GM11168 (cell line): ENCODE measurements at regions not wholly inside any gene's neighbourhood (a gene's known extent, or its start where the extent isn't known, plus 50 kb on each side); places are given as distances from the start of the nearest gene placed in this dataset.
"Not testable (repeated sequence)": the region's sequence is repeated elsewhere in the genome, so short reads cannot be mapped to it uniquely, and the experiment has no call there.

Experiments used
- in situ Hi-C: fragments of 300-500 bp; cut with MboI; formaldehyde crosslinking; loops from one replicate; pipeline ENCODE4 v1.12.0; 2022; ENCODE audit warnings: low sequenced_read_pairs; ENCODE audit not compliant: unreplicated experiment

DNA sequence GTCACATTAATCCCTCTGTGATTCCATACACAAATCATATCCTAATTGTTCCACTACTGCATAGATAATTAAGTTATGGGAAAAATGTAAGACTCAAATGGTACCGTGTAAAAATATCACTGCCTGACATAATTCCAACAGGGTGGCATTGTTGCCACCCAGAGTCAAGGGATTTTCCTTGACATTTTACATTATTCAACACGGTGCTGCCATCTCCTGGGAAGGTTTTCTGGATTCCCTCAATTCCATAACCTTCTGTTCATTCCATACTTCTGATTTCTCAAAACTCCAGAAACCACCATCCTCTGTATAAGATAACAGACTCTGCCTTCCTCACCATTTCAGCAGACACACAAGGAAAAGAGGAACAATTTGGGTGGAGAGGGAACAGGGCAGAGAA, 495.9 kb downstream of the XPNPEP1 start:
- in situ Hi-C loops, result no loop called here

DNA sequence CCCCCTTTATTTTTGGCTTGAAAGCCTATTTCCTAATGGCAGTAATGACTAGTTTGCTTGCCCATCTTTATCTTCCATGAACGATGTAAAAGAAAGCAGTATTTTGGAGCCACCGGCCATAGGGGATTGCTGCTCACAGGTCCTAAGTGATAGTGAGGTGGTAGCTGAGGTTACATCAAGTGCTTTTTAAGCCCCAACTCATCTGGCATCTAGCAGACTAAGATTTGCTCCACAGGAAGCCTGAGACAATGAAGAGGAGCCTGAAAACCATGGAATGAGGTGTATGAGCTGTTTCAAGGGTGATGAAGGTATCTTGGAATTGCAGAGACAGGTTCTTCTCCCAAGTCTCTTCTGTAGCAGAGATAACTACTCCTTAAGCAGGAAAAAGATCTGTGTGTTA, 496.3 kb downstream of the XPNPEP1 start:
- in situ Hi-C loops, result no loop called here

DNA sequence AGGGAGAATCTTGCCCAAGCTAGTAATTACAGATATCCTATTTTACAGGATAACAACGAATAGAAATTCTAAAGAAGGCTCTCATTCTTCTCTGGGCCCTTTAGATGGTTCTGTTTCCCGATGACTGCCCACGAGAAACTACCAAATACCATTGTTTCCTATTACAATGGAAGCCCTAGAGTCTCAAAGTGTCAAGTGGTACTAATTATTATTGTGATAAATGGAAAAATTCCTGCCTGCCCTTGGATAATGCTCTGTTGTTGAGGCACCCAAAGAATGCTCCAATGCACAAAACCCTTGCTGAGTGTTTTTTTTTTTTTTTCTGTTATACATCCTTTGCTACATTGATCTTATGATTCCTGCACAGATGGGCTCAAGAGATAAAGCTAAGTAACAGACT, 504.5 kb downstream of the XPNPEP1 start:
- in situ Hi-C loops, result no loop called here

DNA sequence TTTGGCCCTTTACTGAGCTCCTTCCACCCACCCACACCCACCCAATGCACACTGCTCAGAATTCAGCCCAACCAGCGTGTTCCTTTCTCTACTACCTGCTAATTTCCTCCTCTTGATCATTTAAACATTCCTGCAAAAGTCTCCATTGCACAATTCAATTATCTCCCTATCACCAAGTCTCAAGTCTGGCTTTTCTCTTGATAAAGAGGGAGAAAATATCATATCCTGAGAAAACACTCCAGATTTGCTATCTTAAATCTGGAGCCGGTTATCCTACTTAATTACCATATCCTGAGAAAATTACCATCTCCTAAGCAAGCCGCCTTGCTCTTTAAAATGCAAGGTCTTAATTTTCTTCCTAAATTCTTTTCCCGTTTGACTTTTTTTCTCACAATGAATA, 505.5 kb downstream of the XPNPEP1 start:
- in situ Hi-C loops, result no loop called here

DNA sequence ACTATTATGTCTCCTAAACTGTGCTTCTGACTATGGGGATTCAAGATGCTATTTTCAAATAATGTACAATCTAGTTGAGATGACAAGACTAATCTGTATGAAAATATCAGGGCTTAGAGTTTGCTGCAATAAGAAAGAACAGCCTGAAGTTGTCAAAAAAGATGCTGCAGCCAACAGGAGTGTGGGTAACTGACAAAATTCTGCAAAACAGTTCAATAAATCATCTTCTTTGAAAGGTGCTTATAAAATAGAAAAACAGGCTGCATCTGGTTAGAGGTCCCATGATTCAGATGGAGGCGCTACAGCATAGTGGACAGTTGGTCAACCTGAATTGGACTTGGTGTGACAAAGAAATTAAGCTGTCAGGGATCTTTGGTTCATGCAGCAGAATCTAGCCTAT, 511.0 kb downstream of the XPNPEP1 start:
- in situ Hi-C loops, result no loop called here

DNA sequence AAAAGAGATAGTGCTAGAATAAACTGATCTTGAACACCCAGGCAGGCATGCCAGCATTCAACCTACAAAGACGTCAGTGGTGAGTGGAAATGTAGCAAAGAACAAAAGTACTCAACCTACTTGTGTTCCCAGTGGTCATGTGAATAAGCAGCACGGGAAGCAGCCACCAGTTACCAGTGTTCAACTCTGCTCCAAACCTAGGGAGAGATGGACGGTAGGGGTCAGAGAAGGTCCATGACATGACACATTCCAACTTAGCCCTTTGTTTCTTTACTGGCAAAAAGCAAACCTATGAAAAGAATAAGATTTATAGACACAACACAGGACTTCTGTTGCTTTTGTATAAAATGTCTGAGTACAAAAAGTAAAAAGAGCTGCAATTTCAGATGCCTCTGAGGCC, 511.4 kb downstream of the XPNPEP1 start:
- in situ Hi-C loops, result no loop called here

DNA sequence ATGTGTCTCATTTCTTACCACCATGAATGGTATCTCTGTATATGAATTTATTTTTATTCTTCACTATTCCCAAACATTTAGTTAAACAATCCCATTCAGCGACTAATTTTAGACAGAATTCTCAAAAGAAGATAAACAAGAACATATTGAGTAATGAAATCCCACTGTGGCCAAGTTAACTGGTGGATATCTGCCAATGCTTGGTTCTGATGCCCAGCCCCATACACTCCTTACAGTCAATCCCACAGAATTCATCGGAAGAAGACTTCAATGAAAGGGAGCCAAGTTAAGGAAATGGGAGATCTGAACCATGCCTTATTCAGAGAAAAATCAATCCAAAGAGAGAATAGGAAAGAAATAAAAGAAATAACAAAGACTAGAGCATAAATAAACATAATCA, 518.0 kb downstream of the XPNPEP1 start:
- in situ Hi-C loops, result no loop called here

DNA sequence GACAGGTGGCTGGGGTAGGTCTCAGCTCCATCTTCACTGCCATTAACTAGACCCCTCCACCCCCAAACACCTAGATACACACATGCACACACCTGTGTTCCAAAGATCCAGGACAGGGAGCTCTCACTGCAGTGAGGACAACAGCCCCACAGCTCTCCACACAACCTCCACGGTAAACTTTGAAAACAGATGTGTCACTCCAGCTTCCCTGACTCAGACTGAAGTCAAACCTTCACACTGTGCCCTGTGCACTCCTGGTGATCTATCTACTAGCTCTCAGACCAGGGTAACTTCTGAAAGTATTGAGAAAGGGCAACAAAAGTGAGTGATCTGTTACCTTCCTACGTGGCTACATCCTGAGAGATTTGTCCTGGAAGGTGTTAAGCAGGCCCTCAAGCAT, 519.8 kb downstream of the XPNPEP1 start:
- in situ Hi-C loops, result no loop called here

DNA sequence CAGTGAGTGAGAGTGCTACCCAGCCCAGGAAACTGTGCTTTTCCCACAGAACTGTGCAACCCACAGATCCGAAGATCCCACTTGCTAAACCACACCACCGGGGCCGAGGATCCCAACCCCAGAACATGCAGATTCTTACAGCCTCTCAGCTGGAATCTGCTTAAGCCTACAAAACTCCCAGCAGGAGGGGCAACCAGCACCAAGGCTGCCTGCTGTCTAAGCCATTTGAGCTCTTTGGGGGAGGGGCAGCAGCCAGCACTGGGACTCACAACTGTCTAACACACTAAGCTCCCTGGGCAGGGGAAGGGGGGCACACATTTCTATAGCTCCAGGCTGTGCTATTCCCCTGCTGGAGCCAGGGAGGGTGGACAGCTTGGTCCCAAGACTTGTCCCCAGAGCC, 529.9 kb downstream of the XPNPEP1 start:
- in situ Hi-C loops, result no loop called here

DNA sequence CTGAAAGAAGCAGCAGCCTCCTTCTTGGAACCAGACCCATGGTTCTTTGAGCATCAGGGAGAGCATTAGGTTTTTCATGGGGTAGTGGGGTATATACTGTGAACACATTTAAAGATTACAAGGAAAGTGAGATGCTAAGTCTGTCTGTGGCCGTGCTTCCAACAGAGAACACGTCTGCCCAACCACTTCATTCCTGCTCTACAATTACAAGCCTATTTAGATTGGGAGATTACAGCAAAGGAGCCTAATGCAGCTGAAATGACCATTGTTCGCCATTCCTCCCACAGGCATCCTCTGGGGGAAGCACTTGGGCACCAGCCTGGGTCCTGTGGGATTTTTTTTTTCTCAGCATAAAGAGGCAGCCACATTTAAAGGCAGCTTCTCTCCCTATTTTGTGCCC, 536.4 kb downstream of the XPNPEP1 start:
- in situ Hi-C loops, result no loop called here

DNA sequence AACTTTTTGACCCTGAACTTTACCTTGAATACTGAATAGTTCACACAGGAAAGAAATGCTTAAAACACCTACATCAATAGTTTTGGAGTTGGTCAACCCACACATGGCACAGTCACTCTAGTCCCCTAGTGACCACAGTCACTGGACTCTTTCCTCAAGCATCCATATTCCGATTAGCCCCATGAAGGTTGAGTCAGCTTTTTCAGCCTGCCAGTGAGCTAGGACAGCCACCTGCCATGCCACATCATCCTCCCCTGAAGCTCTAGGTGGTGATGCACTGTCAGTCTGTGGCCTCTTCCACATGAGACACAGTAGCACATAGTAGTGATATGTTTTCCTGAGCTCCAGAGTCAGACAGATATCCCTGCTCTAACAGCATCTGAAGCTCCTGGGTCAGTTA, 537.2 kb downstream of the XPNPEP1 start:
- in situ Hi-C loops, result no loop called here

DNA sequence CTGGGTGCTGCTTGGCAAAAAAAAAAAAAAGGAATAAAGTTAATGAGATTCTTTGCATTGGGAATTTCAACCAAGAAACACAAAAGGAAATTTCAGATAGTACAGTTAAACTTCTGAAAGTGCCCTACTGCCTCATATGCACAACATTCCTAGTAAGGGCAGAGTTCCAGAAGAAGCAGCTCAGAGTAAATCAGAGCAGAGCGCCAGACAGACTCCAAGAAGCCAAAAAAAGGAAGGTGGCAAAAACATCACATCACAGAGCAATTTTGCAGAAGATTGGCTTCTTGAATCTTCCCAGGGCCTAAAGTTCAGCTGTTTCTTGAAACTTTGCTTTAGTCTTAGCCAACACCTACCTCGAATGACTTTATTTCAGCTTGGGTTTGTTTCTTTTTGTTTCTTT, 544.1 kb downstream of the XPNPEP1 start:
- in situ Hi-C loops, result no loop called here

DNA sequence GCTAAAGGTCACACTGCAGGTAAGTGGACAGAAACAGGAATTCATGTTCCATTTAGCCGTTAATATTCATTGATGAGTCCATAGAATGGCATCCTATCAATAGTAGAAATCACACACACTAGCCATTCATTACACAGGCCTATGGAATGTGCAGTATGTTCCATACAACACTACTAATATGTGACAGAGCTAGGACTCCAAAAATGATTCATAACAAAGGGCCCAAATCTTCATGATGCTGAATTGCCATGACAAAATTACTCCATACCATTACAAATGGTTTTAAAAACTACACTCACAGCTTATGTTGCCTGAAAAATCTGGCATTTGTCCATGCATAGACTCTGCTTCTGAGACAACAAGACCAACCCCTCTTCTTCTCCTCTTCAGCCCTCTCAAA, 549.1 kb downstream of the XPNPEP1 start:
- in situ Hi-C loops, result no loop called here

DNA sequence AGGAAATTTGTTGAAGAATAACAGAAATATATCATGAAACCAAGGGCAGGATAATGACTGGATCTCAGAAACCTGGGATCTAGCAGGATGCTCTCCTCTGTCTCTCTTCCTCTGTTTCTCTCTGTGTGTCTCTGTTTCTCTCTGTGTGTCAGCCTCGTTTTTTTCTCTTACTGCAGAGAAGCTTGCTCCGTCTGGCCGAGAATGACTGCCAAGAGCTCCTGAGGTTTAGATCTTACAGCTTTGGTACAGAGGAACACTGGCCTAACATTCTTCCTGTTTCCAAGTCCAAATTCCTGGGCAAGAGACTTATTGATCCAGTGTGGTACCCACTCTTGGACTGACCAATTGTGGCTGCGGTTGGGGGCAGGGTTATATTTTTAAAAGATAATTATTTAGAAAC, 564.0 kb downstream of the XPNPEP1 start:
- in situ Hi-C loops, result no loop called here

DNA sequence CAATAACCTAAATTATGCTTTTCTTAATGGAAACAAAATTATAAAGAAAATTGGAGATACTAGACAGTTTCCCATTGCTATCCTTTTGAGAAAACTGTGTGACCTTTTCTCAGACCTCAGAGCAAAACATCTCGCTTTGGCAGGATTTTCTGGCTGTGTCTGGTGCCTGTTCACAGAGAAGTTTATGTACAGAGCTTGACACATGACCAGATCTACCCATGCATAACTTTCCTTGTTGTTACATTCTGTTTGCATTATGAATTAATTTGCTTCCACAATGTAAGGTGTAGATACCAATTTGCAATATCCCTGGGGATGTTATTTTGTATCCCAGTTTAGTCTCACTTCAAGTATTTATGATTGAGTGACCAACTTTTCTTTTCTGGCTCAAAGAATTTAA, 565.0 kb downstream of the XPNPEP1 start:
- in situ Hi-C loops, result no loop called here

DNA sequence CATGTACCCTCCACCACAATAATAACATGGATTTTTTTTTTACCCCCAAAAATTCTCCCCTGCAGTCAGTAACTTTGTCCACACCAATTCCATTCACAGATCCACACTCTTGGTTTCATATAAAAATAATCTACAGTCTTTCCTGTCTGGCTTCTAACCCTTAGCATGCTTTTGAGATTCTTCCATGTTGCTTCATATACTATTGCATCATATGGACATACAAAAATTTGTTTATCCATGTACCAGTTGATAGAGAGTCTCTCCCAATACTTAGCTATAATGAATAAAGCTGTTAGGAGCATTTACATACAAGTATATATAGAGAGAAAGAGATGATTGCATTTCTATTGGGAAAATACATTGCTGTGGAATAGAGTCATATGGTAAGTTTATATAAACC, 575.0 kb downstream of the XPNPEP1 start:
- in situ Hi-C loops, result no loop called here

DNA sequence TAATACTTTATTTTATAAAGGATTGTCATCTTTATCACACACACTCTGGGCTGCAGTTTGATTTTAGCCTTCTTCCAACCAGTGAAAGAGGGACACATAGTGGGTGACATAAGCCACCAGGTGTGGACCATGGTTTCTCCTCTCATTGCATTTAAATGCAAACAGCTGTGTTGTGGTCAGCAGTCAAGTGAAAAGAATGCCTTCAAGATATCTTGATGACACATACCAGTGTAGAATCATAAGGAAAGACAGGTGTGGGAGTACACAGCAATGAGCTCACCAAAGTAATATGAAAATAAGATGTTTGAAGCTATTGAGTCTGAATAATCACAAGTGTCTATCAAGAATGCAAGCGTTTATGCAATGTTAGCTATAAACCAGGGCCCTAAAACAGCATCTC, 580.0 kb downstream of the XPNPEP1 start:
- in situ Hi-C loops, result no loop called here

DNA sequence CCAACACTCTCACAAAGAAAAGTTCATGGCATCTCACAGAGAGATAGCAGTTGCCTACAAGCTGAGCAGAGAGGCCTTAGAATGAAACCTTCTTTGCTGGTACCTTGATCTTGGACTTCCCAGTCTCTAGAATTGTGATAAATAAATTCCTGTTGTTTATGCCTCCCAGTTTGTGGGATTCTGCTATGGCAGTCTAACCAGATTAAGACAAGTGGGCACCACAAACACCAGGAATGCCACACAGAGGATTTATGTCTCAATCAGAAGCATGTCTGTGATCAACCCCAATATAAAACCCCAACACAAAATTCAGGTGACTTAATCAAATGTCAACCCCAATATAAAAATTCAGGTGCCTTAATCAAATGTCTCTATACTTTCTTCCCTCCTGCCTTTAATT, 581.3 kb downstream of the XPNPEP1 start:
- in situ Hi-C loops, result no loop called here

DNA sequence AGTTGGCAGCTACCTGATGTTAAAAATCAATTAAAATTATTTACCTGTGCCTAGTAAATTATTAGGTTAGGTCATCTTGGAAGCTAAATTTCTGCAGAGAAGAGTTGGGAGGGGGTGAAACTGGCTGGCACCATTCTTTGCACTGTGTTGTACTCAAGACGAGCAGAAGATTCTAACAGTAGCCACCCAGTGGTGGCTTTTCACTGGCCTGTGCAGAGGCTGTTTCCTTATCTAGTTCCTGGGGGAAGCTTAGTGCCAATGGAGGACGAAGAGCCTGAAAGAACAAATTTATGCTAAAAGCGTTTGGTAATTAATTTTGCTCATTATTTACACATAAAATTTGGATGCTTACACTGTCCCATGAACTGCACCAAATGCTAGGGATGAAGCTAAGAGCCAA, 595.3 kb downstream of the XPNPEP1 start:
- in situ Hi-C loops, result no loop called here

DNA sequence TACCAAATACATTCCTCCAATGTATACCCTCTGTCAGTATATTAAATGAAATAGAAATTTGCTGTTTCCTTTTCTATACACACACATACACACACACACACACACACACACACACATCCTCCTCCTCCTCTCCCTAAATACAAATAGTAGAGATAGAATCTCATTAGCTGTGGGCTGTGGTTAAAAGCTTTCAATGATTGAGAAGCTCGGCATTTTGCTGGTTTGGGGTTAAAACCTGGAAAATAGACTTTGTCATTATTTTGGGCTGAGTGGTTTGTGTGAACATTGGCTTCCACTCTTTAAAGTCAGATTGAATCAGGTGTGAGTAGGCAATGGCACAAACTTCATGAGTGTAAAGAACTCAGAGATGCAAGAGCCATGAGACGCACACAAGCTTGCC, 596.0 kb downstream of the XPNPEP1 start:
- in situ Hi-C loops, result no loop called here

DNA sequence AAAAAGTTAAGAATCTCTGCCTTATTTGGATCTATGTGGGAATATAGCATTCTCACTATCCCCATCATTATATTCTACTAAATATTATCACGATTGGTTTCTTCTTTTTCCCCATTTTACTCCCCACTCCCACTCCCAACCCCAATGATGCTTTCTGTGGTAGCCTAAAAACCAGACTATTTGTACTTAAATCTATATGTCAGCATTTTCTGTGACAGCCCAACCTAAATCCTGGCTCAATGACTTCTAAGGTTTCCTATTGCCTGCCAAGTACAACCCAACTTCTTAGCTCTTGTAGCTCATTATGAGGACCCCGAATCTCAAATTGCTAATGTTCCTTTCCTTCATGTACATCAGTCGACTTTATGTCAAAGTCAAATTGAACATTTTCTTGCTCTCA, 598.6 kb downstream of the XPNPEP1 start:
- in situ Hi-C loops, result no loop called here

DNA sequence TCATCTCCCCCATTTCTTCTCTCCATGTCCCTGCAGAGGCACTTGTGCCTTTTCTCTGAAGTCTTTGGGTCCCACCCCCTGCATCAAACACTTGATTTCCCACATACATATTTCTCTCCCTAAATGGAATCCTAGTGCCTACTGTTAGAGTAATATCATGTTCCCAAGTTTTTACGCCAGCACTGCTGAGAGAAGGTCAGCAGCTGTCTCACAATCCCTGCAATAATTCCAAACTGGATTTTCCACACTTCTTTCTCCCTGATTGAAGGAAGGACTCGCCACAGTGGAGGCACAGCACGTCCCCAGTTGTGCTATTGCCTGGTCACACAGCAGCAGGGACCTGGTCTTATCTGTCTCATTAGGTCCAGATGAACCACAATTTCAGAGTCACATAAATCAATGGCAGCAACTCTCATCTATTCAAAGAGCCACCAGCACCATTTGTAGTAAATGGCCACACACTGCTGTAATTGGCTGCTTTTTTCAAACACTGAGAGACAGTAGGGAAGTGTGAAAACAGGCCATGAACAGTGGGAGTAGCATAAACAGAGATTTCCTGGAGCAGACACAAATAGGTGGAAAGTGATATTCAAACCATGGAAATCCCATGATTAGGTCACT, 605.5 kb downstream of the XPNPEP1 start:
- in situ Hi-C loops, result no loop called here

DNA sequence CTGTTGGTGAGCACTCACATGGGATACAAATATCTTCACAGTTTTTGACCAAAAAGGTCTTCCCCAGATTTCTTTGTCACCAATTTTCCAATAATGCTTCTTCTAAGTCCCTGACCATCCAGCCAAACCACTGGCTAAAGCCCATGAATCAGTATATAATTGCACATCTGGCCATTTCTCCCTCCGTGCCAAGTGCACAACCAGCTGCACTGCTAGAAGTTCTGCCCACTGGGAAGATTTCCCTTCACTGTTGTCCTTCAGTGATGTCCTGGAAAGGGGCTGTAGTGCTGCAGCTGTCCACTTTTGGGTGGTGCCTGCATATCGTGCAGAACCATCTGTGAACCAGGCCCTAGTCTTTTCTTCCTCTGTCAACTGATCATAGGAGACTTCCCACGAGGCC, 609.3 kb downstream of the XPNPEP1 start:
- in situ Hi-C loops, result not testable (repeated sequence)
